Neural cell (in vitro differentiated cells): ENCODE measurements at regions not wholly inside any gene's neighbourhood (a gene's known extent, or its start where the extent isn't known, plus 50 kb on each side); places are given as distances from the start of the nearest gene placed in this dataset.

Experiments
- H2AFZ ChIP-seq: fragments of 200-600, 300-800 bp; sonication (generic), shearing (Covaris generic); 2 replicates; pipeline ENCODE4 v1.6.0; 2014; ENCODE audit warnings: low read depth, mild to moderate bottlenecking, antibody characterized with exemption, low read length, moderate library complexity
- H3F3A ChIP-seq: fragments of 200-600 bp; shearing (Covaris generic); 2 replicates; pipeline ENCODE4 v1.6.1; 2016; ENCODE audit warnings: mild to moderate bottlenecking, moderate library complexity, mixed read lengths, antibody characterized with exemption, low read length; ENCODE audit not compliant: insufficient read depth, poor library complexity, severe bottlenecking
- H3K27ac ChIP-seq: fragments of 200-600, 300-800 bp; sonication (generic), shearing (Covaris generic); 2 replicates; pipeline ENCODE4 v1.5.1; 2014; ENCODE audit warnings: mild to moderate bottlenecking, low read length, moderate library complexity
- H3K27me3 ChIP-seq: fragments of 300-800, 200-600 bp; sonication (generic), shearing (Covaris generic); 2 replicates; pipeline ENCODE4 v1.6.0; 2014; ENCODE audit warnings: mild to moderate bottlenecking, low read depth, low read length, moderate library complexity; ENCODE audit not compliant: insufficient read depth
- H3K36me3 ChIP-seq: fragments of 300-800, 200-600 bp; sonication (generic), shearing (Covaris generic); 2 replicates; pipeline ENCODE4 v1.5.1; 2014; ENCODE audit warnings: mild to moderate bottlenecking, antibody characterized with exemption, low read length, moderate library complexity; ENCODE audit not compliant: insufficient read depth
- H3K4me2 ChIP-seq: fragments of 300-800, 200-600 bp; sonication (generic), shearing (Covaris generic); 2 replicates; pipeline ENCODE4 v1.6.0; 2014; ENCODE audit warnings: mild to moderate bottlenecking, low read length
- H3K4me3 ChIP-seq: fragments of 300-800, 200-600 bp; sonication (generic), shearing (Covaris generic); 2 replicates; pipeline ENCODE4 v1.5.1; 2014; ENCODE audit warnings: mild to moderate bottlenecking, low read length, moderate library complexity
- H3K79me2 ChIP-seq: fragments of 200-600 bp; shearing (Covaris generic); replicated peaks from 2 replicates; pipeline ENCODE4 v1.6.0; 2014; ENCODE audit warnings: mild to moderate bottlenecking, low read length, moderate library complexity; ENCODE audit not compliant: insufficient read depth
- H3K9ac ChIP-seq: fragments of 300-800, 200-600 bp; sonication (generic), shearing (Covaris generic); 2 replicates; pipeline ENCODE4 v1.6.1; 2016; ENCODE audit warnings: mild to moderate bottlenecking, low read length, mixed read lengths
- H3K9me2 ChIP-seq: fragments of 200-600 bp; shearing (Covaris generic); 2 replicates; pipeline ENCODE4 v1.6.1; 2016; ENCODE audit warnings: mild to moderate bottlenecking, low read length, mixed read lengths; ENCODE audit not compliant: insufficient read depth
- H3K9me3 ChIP-seq: fragments of 200-600, 300-800 bp; sonication (generic), shearing (Covaris generic); 2 replicates; pipeline ENCODE4 v1.6.1; 2016; ENCODE audit warnings: mild to moderate bottlenecking, mixed run types, low read length, moderate library complexity, mixed read lengths
- H4K20me1 ChIP-seq: fragments of 200-600 bp; shearing (Covaris generic); 2 replicates; pipeline ENCODE4 v1.6.1; 2016; ENCODE audit warnings: mild to moderate bottlenecking, mixed run types; ENCODE audit not compliant: insufficient read depth
- EP300 ChIP-seq: fragments of 450-650 bp; conservative IDR thresholded peaks from 2 replicates; pipeline ENCODE4 v1.6.1; 2014; ENCODE audit warnings: antibody characterized with exemption, mild to moderate bottlenecking, moderate library complexity; ENCODE audit not compliant: poor library complexity, severe bottlenecking
- EZH2 ChIP-seq: fragments of 200-600, 300-800 bp; shearing (Covaris generic), sonication (generic); IDR thresholded peaks from 2 replicates; pipeline ENCODE4 v1.6.1; 2014; ENCODE audit warnings: antibody characterized with exemption, low read length, borderline replicate concordance, mild to moderate bottlenecking; ENCODE audit not compliant: insufficient read depth, poor library complexity, severe bottlenecking
- MXI1 ChIP-seq: fragments of 450-650 bp; conservative IDR thresholded peaks from 2 replicates; pipeline ENCODE4 v1.6.1; 2014; ENCODE audit warnings: antibody characterized with exemption, mild to moderate bottlenecking; ENCODE audit not compliant: poor library complexity, severe bottlenecking
- POLR2AphosphoS5 ChIP-seq: IDR thresholded peaks from 2 replicates; pipeline ENCODE4 v1.6.1; 2012
- RAD21 ChIP-seq: fragments of 450-650 bp; conservative IDR thresholded peaks from 2 replicates; pipeline ENCODE4 v1.6.1; 2014; ENCODE audit warnings: antibody characterized with exemption, mild to moderate bottlenecking, moderate library complexity
- SMC3 ChIP-seq: fragments of 450-650 bp; conservative IDR thresholded peaks from 2 replicates; pipeline ENCODE4 v1.6.1; 2014; ENCODE audit warnings: antibody characterized with exemption, mild to moderate bottlenecking, moderate library complexity; ENCODE audit not compliant: poor library complexity
- TAF1 ChIP-seq: IDR thresholded peaks from 2 replicates; pipeline ENCODE4 v1.6.1; 2012; ENCODE audit warnings: low read depth
- TF ChIP-seq, protein P1 (sequence below): fragments of 450-650 bp; IDR thresholded peaks from 2 replicates; pipeline ENCODE4 v1.5.1; 2014; ENCODE audit warnings: antibody characterized with exemption, mild to moderate bottlenecking, moderate library complexity; ENCODE audit not compliant: poor library complexity, severe bottlenecking
- TF ChIP-seq, protein P2 (sequence below): IDR thresholded peaks from 2 replicates; pipeline ENCODE4 v1.6.1; 2012; ENCODE audit warnings: borderline replicate concordance

DNA sequence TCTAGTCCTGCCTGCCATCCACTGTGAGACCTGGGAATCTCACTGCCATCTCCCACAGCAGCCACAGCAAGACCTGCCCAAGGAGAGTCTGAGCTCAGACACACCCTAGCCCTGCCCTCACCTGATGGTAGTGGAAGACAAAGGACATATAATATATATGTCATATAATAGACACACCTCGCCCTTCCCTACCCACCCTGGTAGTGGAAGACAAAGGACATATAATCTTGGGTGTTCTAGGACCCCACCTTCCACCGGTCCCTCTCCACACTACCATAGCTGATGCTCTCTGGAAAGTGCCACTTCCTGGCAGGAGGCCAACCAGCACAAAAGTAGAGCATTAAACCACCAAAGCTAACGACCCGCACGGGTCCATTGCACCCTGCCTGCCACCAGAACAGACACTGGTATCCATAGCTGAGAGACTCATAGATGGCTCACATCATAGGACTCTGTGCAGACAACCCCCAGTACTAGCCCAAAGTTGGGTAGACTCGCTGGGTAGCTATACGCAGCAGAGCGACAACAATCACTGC is 545.6 kb downstream of the CAAP1 start:
- no peak overlapping the region for H3K27ac ChIP-seq
- TF ChIP-seq, protein P1, sequence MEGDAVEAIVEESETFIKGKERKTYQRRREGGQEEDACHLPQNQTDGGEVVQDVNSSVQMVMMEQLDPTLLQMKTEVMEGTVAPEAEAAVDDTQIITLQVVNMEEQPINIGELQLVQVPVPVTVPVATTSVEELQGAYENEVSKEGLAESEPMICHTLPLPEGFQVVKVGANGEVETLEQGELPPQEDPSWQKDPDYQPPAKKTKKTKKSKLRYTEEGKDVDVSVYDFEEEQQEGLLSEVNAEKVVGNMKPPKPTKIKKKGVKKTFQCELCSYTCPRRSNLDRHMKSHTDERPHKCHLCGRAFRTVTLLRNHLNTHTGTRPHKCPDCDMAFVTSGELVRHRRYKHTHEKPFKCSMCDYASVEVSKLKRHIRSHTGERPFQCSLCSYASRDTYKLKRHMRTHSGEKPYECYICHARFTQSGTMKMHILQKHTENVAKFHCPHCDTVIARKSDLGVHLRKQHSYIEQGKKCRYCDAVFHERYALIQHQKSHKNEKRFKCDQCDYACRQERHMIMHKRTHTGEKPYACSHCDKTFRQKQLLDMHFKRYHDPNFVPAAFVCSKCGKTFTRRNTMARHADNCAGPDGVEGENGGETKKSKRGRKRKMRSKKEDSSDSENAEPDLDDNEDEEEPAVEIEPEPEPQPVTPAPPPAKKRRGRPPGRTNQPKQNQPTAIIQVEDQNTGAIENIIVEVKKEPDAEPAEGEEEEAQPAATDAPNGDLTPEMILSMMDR, result no peak
- TF ChIP-seq TAF1 (no peak), RAD21 (no peak), SMC3 (no peak), EP300 (no peak)
- TF ChIP-seq, protein P2, sequence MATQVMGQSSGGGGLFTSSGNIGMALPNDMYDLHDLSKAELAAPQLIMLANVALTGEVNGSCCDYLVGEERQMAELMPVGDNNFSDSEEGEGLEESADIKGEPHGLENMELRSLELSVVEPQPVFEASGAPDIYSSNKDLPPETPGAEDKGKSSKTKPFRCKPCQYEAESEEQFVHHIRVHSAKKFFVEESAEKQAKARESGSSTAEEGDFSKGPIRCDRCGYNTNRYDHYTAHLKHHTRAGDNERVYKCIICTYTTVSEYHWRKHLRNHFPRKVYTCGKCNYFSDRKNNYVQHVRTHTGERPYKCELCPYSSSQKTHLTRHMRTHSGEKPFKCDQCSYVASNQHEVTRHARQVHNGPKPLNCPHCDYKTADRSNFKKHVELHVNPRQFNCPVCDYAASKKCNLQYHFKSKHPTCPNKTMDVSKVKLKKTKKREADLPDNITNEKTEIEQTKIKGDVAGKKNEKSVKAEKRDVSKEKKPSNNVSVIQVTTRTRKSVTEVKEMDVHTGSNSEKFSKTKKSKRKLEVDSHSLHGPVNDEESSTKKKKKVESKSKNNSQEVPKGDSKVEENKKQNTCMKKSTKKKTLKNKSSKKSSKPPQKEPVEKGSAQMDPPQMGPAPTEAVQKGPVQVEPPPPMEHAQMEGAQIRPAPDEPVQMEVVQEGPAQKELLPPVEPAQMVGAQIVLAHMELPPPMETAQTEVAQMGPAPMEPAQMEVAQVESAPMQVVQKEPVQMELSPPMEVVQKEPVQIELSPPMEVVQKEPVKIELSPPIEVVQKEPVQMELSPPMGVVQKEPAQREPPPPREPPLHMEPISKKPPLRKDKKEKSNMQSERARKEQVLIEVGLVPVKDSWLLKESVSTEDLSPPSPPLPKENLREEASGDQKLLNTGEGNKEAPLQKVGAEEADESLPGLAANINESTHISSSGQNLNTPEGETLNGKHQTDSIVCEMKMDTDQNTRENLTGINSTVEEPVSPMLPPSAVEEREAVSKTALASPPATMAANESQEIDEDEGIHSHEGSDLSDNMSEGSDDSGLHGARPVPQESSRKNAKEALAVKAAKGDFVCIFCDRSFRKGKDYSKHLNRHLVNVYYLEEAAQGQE, result no peak
- H3K9me3 ChIP-seq, result no peaks in the 10 kb centered on the region
- no peaks in the 10 kb centered on the region for H3K79me2 ChIP-seq
- H3K36me3 ChIP-seq, result no peaks in the 10 kb centered on the region
- no peak overlapping the region for H3K9ac ChIP-seq
- H3K9me2 ChIP-seq, result no peaks in the 10 kb centered on the region
- no peaks in the 10 kb centered on the region for H3F3A ChIP-seq
- H3K4me2 ChIP-seq, result no peak overlapping the region
- H2AFZ ChIP-seq, result no peak overlapping the region
- no peak overlapping the region for H3K4me3 ChIP-seq
- H3K27me3 ChIP-seq, result no peaks in the 10 kb centered on the region
- H4K20me1 ChIP-seq, result no peaks in the 10 kb centered on the region

- H3K79me2 ChIP-seq, result no peaks in the 10 kb centered on the region
- H3K9me3 ChIP-seq, result no peaks in the 10 kb centered on the region
- no peaks in the 10 kb centered on the region for H3K27me3 ChIP-seq
- H4K20me1 ChIP-seq, result no peaks in the 10 kb centered on the region
- H2AFZ ChIP-seq, result no peak overlapping the region
- no peak overlapping the region for H3K4me2 ChIP-seq
- H3K36me3 ChIP-seq, result no peaks in the 10 kb centered on the region
- no peaks in the 10 kb centered on the region for H3F3A ChIP-seq
- H3K27ac ChIP-seq, result no peak overlapping the region
- TF ChIP-seq, protein P2, result no peak
- no peak for TF ChIP-seq SMC3
- no peak for TF ChIP-seq EZH2
- TF ChIP-seq MXI1, result no peak
- TF ChIP-seq EP300, result no peak
- TF ChIP-seq, protein P1, result no peak
- TF ChIP-seq TAF1, result no peak
- no peak for TF ChIP-seq POLR2AphosphoS5
- TF ChIP-seq RAD21, result no peak
- H3K9me2 ChIP-seq, result no peaks in the 10 kb centered on the region
- H3K9ac ChIP-seq, result no peak overlapping the region
- no peak overlapping the region for H3K4me3 ChIP-seq
Observed at GRCh38 chr9:26341545-26341944, 551.1 kb downstream of the CAAP1 start.
